Vagina (tissue), 2 donors: ENCODE measurements at regions not wholly inside any gene's neighbourhood (a gene's known extent, or its start where the extent isn't known, plus 50 kb on each side); places are given as distances from the start of the nearest gene placed in this dataset.

ENCODE experiments used
- DNase-seq, 2 donors: peaks; one replicate each; pipeline ENCODE4 v3.0.0-alpha.2; 2017; ENCODE audit errors: extremely low spot score in 2 of 2
- H3K27ac ChIP-seq: fragments of 200-600 bp; sonication (generic); one replicate; pipeline ENCODE4 v1.5.1; 2019
- H3K27me3 ChIP-seq: fragments of 200-600 bp; sonication (generic); one replicate; pipeline ENCODE4 v1.5.1; 2019
- H3K36me3 ChIP-seq, 2 donors: fragments of 200-600 bp; sonication (generic); one replicate each; pipeline ENCODE4 v1.5.1; 2017 to 2019
- H3K4me1 ChIP-seq: fragments of 200-600 bp; sonication (generic); one replicate; pipeline ENCODE4 v1.5.1; 2019
- H3K4me3 ChIP-seq, 2 donors: fragments of 200-600 bp; sonication (generic); 1 replicate in 1 of 2; 2 replicates in 1 of 2; pipeline ENCODE4 v1.5.1; 2016 to 2019
- H3K9me3 ChIP-seq: fragments of 200-600 bp; sonication (generic); one replicate; pipeline ENCODE4 v1.5.1; 2019
- CTCF ChIP-seq, 3 experiments: fragments of 450-650 bp in 2 of 3; fragments of 200-600 bp in 1 of 3; sonication (generic) in 1 of 3; IDR thresholded peaks; one replicate each; pipeline ENCODE4 v1.5.1; 2017 to 2019; ENCODE audit warnings: antibody characterized with exemption in 3 of 3, mild to moderate bottlenecking in 2 of 3, moderate library complexity in 2 of 3
- POLR2A ChIP-seq, 2 donors: fragments of 450-650 bp; IDR thresholded peaks; one replicate each; pipeline ENCODE4 v1.6.1; 2017; ENCODE audit warnings: antibody characterized with exemption in 2 of 2, mild to moderate bottlenecking in 2 of 2, moderate library complexity in 2 of 2
- POLR2AphosphoS5 ChIP-seq, 2 donors: sonication (generic); formaldehyde crosslinking; IDR thresholded peaks; one replicate each; pipeline ENCODE4 v1.9.0; 2017; ENCODE audit warnings: antibody characterized with exemption in 2 of 2, mild to moderate bottlenecking in 2 of 2, low read depth in 1 of 2; ENCODE audit not compliant: insufficient read depth in 1 of 2
- intact Hi-C: fragments of 100-400 bp; cut with DNase I; formaldehyde crosslinking; loops from one replicate; pipeline ENCODE4 v1.15.1; 2023

- H3K4me1 ChIP-seq, result peaks cover 6% of the 10 kb centered on the region
- H3K27ac ChIP-seq, result no peak overlapping the region
- H3K9me3 ChIP-seq, result no peaks in the 10 kb centered on the region
- no peaks in the 10 kb centered on the region for H3K27me3 ChIP-seq
- TF ChIP-seq POLR2AphosphoS5 (IDR thresholded peaks at IDR 0.05; ENCODE audit: insufficient read depth in 1 of 2, low read depth in 1 of 2), result no peak
- no peak for TF ChIP-seq CTCF (IDR thresholded peaks at IDR 0.05)
- no peak for TF ChIP-seq POLR2A (IDR thresholded peaks at IDR 0.05)
- H3K36me3 ChIP-seq, result no peaks in the 10 kb centered on the region
- H3K4me3 ChIP-seq, result no peak overlapping the region
- intact Hi-C loops, result no loop called here
- no peak for DNase-seq
Observed at GRCh38 chr10:35722226-35722625, 80.1 kb upstream of the FZD8 start.

GRCh38 chr10:35720366-35720765 is 78.3 kb upstream of the FZD8 start:
- H3K9me3 ChIP-seq, result no peaks in the 10 kb centered on the region
- TF ChIP-seq CTCF (IDR thresholded peaks at IDR 0.05) (no peak), POLR2A (IDR thresholded peaks at IDR 0.05) (no peak), POLR2AphosphoS5 (IDR thresholded peaks at IDR 0.05; ENCODE audit: insufficient read depth in 1 of 2, low read depth in 1 of 2) (no peak)
- no peak overlapping the region for H3K27ac ChIP-seq
- H3K36me3 ChIP-seq, result no peaks in the 10 kb centered on the region
- DNase-seq, result no peak
- no peaks in the 10 kb centered on the region for H3K4me1 ChIP-seq
- no peaks in the 10 kb centered on the region for H3K27me3 ChIP-seq
- intact Hi-C loops, result no loop called here
- no peak overlapping the region for H3K4me3 ChIP-seq

- no peaks in the 10 kb centered on the region for H3K9me3 ChIP-seq
- intact Hi-C loops, result no loop called here
- H3K4me1 ChIP-seq, result no peaks in the 10 kb centered on the region
- no peak overlapping the region for H3K4me3 ChIP-seq
- H3K27me3 ChIP-seq, result no peaks in the 10 kb centered on the region
- no peak for DNase-seq
- no peak for TF ChIP-seq CTCF (IDR thresholded peaks at IDR 0.05)
- no peak for TF ChIP-seq POLR2A (IDR thresholded peaks at IDR 0.05)
- no peak for TF ChIP-seq POLR2AphosphoS5 (IDR thresholded peaks at IDR 0.05; ENCODE audit: insufficient read depth in 1 of 2, low read depth in 1 of 2)
- H3K36me3 ChIP-seq, result no peaks in the 10 kb centered on the region
- no peak overlapping the region for H3K27ac ChIP-seq
Observed at GRCh38 chr10:35716776-35717175, 74.7 kb upstream of the FZD8 start.

- H3K36me3 ChIP-seq, result no peaks in the 10 kb centered on the region
- H3K4me3 ChIP-seq, result no peak overlapping the region
- no peaks in the 10 kb centered on the region for H3K27me3 ChIP-seq
- no peaks in the 10 kb centered on the region for H3K4me1 ChIP-seq
- TF ChIP-seq CTCF (IDR thresholded peaks at IDR 0.05) (no peak), POLR2A (IDR thresholded peaks at IDR 0.05) (no peak), POLR2AphosphoS5 (IDR thresholded peaks at IDR 0.05; ENCODE audit: insufficient read depth in 1 of 2, low read depth in 1 of 2) (no peak)
- DNase-seq, result no peak
- H3K9me3 ChIP-seq, result no peaks in the 10 kb centered on the region
- H3K27ac ChIP-seq, result no peak overlapping the region
- intact Hi-C loops, result no loop called here
Observed at GRCh38 chr10:35712486-35712885, 70.4 kb upstream of the FZD8 start.

DNA sequence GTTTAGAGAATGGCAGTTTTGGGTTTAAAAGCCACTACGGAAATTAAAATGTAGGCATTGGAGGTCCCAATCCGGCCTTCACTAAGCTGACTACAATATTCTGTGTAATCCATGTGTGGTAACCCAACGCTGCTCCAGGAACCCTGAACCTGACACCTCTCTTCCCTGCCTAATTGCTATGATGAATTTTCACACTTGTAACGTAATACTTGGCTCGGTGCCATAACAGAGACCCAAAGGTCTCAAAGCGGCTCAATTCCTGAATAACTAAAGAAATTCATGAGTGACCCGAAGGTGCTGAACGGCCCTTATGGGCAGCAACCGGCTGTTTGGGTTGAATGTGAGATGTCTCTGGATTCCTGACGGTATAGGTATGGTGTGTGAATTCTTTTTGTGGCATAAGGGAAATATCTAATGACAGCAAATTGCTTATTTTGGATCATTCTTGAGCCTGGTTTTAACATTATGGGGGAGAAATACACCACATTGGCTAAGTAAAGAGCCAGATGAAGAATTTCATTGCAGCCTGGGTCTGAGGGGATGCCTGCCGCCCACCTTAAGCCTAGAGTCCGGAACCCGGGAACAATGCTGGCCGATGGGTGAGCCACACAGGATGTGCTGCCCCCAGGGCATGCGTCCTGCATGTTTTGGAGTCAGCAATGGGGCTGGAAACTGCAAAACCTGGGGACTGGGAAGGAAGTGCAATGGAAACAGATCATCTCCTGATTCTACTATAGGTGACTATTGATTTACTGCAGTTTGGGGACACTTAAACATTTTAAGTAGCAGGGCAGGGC is 69.7 kb upstream of the FZD8 start:
- Histone ChIP-seq H3K27me3 (no peaks in the 10 kb centered on the region), H3K4me1 (no peaks in the 10 kb centered on the region), H3K36me3 (no peaks in the 10 kb centered on the region), H3K9me3 (no peaks in the 10 kb centered on the region), H3K27ac (no peak overlapping the region), H3K4me3 (no peak overlapping the region)
- no peak for TF ChIP-seq POLR2A (IDR thresholded peaks at IDR 0.05)
- TF ChIP-seq POLR2AphosphoS5 (IDR thresholded peaks at IDR 0.05; ENCODE audit: insufficient read depth in 1 of 2, low read depth in 1 of 2), result no peak
- TF ChIP-seq CTCF (IDR thresholded peaks at IDR 0.05), result no peak
- no peak for DNase-seq
- intact Hi-C loops, result no loop called here
